Glutamatergic neuron (in vitro differentiated cells): ENCODE measurements at regions not wholly inside any gene's neighbourhood (a gene's known extent, or its start where the extent isn't known, plus 50 kb on each side); places are given as distances from the start of the nearest gene placed in this dataset.
"Not testable (repeated sequence)": the region's sequence is repeated elsewhere in the genome, so short reads cannot be mapped to it uniquely, and the experiment has no call there.

Experiments used
- DNase-seq: peaks from one replicate; pipeline ENCODE4 v3.0.0; 2022
- H3K27ac Mint-ChIP-seq: one replicate; pipeline ENCODE4 v1.8.0; 2020; ENCODE audit warnings: mild to moderate bottlenecking, mixed read lengths, inconsistent platforms; ENCODE audit not compliant: unreplicated experiment
- H3K27me3 Mint-ChIP-seq: one replicate; pipeline ENCODE4 v1.8.0; 2020; ENCODE audit warnings: mild to moderate bottlenecking, moderate library complexity, mixed read lengths, inconsistent platforms; ENCODE audit not compliant: unreplicated experiment
- H3K36me3 Mint-ChIP-seq: one replicate; pipeline ENCODE4 v1.8.0; 2020; ENCODE audit warnings: mild to moderate bottlenecking, mixed read lengths, inconsistent platforms; ENCODE audit not compliant: unreplicated experiment
- H3K4me1 Mint-ChIP-seq: one replicate; pipeline ENCODE4 v1.8.0; 2020; ENCODE audit warnings: mild to moderate bottlenecking, low read depth, mixed read lengths, inconsistent platforms; ENCODE audit not compliant: unreplicated experiment
- H3K4me3 Mint-ChIP-seq: one replicate; pipeline ENCODE4 v1.8.0; 2020; ENCODE audit warnings: mild to moderate bottlenecking, mixed read lengths, inconsistent platforms; ENCODE audit not compliant: unreplicated experiment
- H3K9me3 Mint-ChIP-seq: one replicate; pipeline ENCODE4 v1.8.0; 2020; ENCODE audit warnings: mild to moderate bottlenecking, moderate library complexity, mixed read lengths, inconsistent platforms; ENCODE audit not compliant: unreplicated experiment
- CTCF ChIP-seq: fragments of 200-600 bp; sonication (generic); IDR thresholded peaks from one replicate; pipeline ENCODE4 v1.5.0; 2021; ENCODE audit not compliant: partially characterized antibody, unreplicated experiment

- no peak for DNase-seq
- no peak overlapping the region for H3K4me3 Mint-ChIP-seq
- H3K27me3 Mint-ChIP-seq: no peaks in the 10 kb centered on the region
- TF ChIP-seq CTCF: no peak
- no peaks in the 10 kb centered on the region for H3K9me3 Mint-ChIP-seq
- no peaks in the 10 kb centered on the region for H3K4me1 Mint-ChIP-seq
- no peaks in the 10 kb centered on the region for H3K36me3 Mint-ChIP-seq
- H3K27ac Mint-ChIP-seq: no peak overlapping the region
These were observed 88.7 kb upstream of the LUZP2 start for GRCh38 chr11:24408202-24408601.

GRCh38 chr11:24411791-24412190 is 85.1 kb upstream of the LUZP2 start:
- no peaks in the 10 kb centered on the region for H3K4me1 Mint-ChIP-seq
- H3K27ac Mint-ChIP-seq: no peak overlapping the region
- H3K9me3 Mint-ChIP-seq: no peaks in the 10 kb centered on the region
- TF ChIP-seq CTCF: no peak
- no peak for DNase-seq
- no peaks in the 10 kb centered on the region for H3K36me3 Mint-ChIP-seq
- H3K27me3 Mint-ChIP-seq: no peaks in the 10 kb centered on the region
- no peak overlapping the region for H3K4me3 Mint-ChIP-seq

- Mint-ChIP-seq H3K36me3 (no peaks in the 10 kb centered on the region), H3K4me1 (no peaks in the 10 kb centered on the region), H3K27ac (no peak overlapping the region), H3K27me3 (no peaks in the 10 kb centered on the region), H3K9me3 (no peaks in the 10 kb centered on the region), H3K4me3 (no peak overlapping the region)
- no peak for TF ChIP-seq CTCF
- no peak for DNase-seq
These were observed 84.1 kb upstream of the LUZP2 start for GRCh38 chr11:24412722-24413121.

GRCh38 chr11:24413391-24413790 is 83.5 kb upstream of the LUZP2 start:
- Mint-ChIP-seq H3K4me1 (no peaks in the 10 kb centered on the region), H3K9me3 (no peaks in the 10 kb centered on the region), H3K4me3 (no peak overlapping the region), H3K27me3 (no peaks in the 10 kb centered on the region), H3K36me3 (no peaks in the 10 kb centered on the region), H3K27ac (no peak overlapping the region)
- DNase-seq: no peak
- no peak for TF ChIP-seq CTCF

GRCh38 chr11:24415955-24416636 is 80.8 kb upstream of the LUZP2 start:
- H3K9me3 Mint-ChIP-seq: not testable (repeated sequence)

More at GRCh38 chr11:24415955-24416636, 80.8 kb upstream of the LUZP2 start:
- H3K27ac Mint-ChIP-seq, H3K36me3 Mint-ChIP-seq, H3K27me3 Mint-ChIP-seq, DNase-seq, H3K4me1 Mint-ChIP-seq, H3K4me3 Mint-ChIP-seq: not testable (repeated sequence)
